NCI-H446 treated with DMSO at 0.1 percent for 48 hours (cell line): ENCODE measurements at regions not wholly inside any gene's neighbourhood (a gene's known extent, or its start where the extent isn't known, plus 50 kb on each side); places are given as distances from the start of the nearest gene placed in this dataset.
"Not testable (repeated sequence)": the region's sequence is repeated elsewhere in the genome, so short reads cannot be mapped to it uniquely, and the experiment has no call there.

Experiments used
- DNase-seq: peaks from one replicate; lab custom pipeline; 2025; lab: John Stamatoyannopoulos, UW

DNA sequence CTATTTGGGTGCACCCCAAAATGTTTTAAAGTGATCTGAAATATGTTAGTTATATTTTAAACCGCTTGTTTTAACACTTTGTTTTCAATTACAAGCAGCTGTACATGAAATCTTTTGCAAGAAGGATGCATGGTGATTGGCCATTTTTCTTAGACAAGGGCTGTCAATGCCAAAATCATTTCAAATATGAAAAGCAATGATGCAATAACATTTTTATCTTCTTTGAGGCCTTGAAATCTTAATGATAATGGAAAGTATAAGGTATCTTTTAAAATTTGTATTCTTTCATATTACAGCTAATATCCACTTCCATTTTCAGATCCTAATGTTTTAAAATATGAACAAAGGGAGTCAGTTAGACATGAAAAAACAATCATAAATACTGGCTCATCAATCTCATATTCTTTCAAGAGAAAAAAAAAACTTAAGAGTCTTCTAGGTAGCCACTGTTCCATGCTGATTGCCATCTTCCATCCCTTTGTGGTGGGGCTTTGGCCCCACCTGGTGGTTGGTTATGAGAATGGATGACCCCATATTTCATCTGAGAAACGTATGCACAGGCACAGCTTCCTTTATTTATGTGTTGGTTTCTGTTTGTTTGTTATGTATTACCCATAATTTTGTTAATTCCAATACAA, 330.3 kb upstream of the MIR17HG start:
- DNase-seq: no peak

GRCh38 chr13:91017669-91018053, 329.8 kb upstream of the MIR17HG start:
- no peak for DNase-seq

DNA sequence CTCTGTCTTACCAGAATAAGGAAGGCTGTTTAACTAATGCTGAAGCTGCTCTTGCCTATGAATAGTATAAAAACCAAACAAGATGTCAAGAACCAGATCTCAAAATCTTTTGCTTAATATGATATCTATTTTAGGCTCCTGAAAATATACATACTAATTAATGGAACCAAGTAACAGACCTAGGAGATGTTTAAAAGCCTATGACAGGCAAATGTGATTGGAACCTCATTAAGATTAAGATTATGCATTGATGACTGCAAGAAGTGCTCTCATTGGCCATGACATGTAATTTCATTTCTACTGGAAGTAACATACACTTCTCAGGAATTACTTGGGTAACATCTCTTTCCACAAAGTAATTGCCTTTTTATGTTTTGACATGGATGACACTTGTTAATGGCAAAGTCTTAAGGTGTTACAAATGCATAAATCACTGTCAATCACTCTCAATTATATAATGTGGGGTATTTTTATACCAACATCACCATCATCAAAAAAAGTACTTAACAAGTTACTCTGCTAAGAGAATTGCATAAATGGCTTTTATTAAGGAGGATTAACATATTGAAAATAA, 326.9 kb upstream of the MIR17HG start:
- DNase-seq: no peak

GRCh38 chr13:91024157-91024792, 323.2 kb upstream of the MIR17HG start:
- DNase-seq: no peak

DNA sequence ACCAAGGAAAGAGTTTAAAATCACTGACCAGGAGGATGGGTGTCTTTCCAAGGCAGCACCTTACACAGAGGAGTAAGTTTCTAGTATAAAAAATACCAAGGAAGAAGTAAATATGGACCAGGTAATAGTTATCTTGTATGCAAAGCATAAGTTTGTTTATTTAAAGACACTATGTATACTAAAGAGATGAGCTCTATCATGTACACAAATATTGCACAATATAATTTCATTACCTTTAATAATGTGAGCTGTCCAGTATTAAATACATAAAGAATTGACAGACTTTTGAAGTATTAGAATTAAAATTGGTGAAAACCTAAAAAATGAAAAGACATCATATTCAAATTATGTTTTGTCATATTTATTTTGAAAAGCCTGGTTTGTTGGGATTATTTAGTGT, 322.0 kb upstream of the MIR17HG start:
- no peak for DNase-seq

- no peak for DNase-seq
These were observed 316.0 kb upstream of the MIR17HG start for GRCh38 chr13:91031508-91031907.

GRCh38 chr13:91032104-91032503, 315.4 kb upstream of the MIR17HG start:
- DNase-seq: no peak

- DNase-seq: no peak
These were observed 310.6 kb upstream of the MIR17HG start for GRCh38 chr13:91036886-91037285.

DNA sequence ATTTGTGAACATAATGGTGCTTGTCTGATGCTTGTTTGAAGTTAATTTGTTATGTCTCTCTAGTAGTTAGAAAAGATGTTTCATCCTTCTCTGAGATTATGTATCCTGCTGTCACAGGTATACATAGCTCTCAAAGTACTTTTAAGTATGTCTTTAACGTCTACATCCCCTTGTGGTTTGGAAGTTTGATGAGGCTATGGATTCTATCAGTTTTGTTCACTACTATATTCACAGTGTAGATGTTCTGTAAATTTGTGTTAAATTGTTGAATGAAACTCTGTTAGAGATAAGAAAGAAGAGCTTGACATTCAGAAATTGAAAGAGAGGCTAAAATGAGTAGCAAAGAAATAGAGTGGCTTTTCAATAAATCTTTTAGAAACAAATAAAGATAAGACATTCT, 304.6 kb upstream of the MIR17HG start:
- no peak for DNase-seq

- no peak for DNase-seq
These were observed 302.0 kb upstream of the MIR17HG start for GRCh38 chr13:91045351-91046034.

GRCh38 chr13:91046715-91047327, 300.7 kb upstream of the MIR17HG start:
- no peak for DNase-seq

- DNase-seq: no peak
These were observed 296.5 kb upstream of the MIR17HG start for GRCh38 chr13:91050970-91051369.

DNA sequence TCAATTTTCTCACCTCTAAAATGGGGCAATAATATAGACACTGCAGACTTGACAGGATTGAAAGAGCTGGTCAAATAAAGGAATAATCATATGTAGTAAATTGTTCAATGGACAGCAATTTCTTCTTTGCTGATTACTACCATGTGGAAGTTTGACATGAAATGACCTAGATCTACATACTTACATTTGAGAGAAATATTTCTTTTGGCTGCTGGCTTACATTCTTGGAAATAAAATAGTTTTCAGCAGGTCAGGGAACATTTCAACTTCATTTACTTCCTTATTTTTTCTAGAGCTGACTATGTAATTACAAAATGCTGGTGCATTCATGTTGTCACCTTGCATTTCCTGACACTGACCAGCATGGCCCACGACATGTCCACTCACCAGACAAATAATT, 294.6 kb upstream of the MIR17HG start:
- no peak for DNase-seq

- no peak for DNase-seq
These were observed 294.0 kb upstream of the MIR17HG start for GRCh38 chr13:91053318-91054065.

GRCh38 chr13:91054902-91055301, 292.6 kb upstream of the MIR17HG start:
- no peak for DNase-seq

GRCh38 chr13:91056746-91057145, 290.7 kb upstream of the MIR17HG start:
- DNase-seq: no peak

DNA sequence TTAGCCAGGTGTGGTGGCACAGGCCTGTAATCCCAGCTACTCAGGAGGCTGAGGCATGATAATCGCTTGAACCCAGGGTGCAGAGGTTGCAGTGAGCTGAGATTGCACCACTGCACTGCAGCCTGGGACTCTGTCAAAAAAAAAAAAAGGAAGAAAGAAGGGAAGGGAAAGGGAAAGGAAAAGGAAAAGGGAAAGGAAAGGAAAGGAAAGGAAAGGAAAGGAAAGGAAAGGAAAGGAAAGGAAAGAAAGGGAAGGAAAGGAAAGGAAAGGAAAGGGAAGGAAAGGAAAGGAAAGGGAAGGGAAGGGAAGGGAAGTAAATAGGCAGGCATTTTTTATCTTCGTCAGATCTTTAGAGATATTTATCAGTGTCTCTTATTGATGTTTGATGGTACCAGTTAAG, 290.0 kb upstream of the MIR17HG start:
- DNase-seq: not testable (repeated sequence)

DNA sequence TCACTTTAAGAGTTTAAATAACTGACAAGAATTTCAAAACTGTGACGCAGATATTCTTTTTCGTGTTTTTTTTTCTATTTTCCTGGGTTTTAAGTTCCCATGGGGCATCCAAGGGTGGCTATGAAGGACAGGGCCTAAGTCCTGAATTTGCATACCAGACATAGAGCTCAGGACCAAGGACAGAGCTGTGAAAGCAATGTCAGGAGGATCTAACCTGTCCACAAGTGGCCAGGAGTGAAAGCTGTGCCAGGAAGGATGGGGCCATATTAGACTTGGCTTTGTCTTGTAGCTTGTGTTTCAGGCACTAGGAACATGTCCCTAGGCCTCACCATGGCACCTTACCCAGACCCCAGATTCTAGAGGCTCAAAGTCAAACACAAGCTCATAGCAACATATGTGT, 289.4 kb upstream of the MIR17HG start:
- no peak for DNase-seq

DNA sequence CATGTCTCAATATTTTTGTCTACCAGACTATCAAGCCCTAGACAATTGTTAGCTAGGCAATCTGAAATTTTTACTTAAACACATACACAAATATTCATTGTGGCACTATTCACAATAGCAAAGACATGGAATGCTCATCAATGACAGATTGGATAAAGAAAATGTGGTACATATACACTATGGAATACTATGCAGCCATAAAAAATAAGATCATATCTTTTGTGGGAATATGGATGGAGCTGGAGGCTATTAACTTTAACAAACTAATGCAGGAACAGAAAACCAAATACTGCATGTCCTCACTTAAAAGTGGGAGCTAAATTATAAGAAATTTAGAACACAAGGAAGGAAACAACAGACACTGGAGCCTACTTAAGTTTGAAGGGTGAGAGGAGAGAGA, 288.6 kb upstream of the MIR17HG start:
- DNase-seq: no peak

DNA sequence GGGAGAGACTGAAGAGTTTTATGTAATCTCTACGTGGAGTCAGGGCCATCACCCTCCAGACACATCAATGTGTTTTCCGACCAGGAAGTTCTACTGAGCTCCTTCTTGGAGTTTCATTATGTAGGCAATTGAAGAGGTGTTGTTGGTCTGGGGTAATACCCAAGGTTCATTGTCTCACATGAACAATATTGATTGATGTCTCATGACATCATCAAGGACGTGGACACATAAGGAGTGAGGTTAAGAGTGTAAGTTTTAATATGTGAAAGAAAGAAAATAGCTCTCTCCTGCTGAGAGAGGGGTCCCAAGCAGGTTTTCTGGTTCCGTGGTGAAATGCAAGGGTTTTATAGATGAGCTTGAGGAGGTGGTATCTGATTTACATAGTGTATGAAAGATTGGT, 280.7 kb upstream of the MIR17HG start:
- no peak for DNase-seq

DNA sequence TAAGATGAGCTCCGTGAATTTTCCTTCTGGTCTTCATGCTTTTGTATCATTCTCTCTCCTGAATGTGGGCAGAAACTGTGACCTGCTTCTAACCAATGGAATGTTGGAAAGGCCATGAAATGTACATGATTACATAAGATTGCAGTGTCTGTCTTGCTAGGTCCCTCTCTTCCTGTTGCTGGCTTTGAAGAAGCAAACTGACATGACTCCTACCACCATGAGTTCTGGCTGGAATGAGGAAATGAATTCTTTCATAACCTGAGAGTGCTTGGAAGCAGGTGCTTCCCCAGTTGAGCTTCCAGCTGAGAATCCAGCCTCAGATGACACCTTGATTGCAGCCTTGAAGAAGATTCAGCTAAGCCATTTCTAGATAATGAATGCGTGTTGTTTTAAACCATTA, 275.0 kb upstream of the MIR17HG start:
- no peak for DNase-seq

GRCh38 chr13:91074091-91074490, 273.4 kb upstream of the MIR17HG start:
- DNase-seq: no peak
